Stimulated activated CD4-positive, alpha-beta T cell treated with anti-CD3 and anti-CD28 coated beads, Interleukin-4, amount 100 ng/mL, for 1 hour (primary cell): ENCODE measurements at regions not wholly inside any gene's neighbourhood (a gene's known extent, or its start where the extent isn't known, plus 50 kb on each side); places are given as distances from the start of the nearest gene placed in this dataset.

Experiments
- DNase-seq: peaks from one replicate; pipeline ENCODE4 v3.0.0-alpha.2; 2020

GRCh38 chr4:177052211-177052934, 257.3 kb upstream of the NEIL3 start:
- no peak for DNase-seq

GRCh38 chr4:177057186-177057585, 252.5 kb upstream of the NEIL3 start:
- DNase-seq, result no peak

- no peak for DNase-seq
These were observed 245.6 kb upstream of the NEIL3 start for GRCh38 chr4:177064116-177064515.

GRCh38 chr4:177064729-177065394, 244.8 kb upstream of the NEIL3 start:
- no peak for DNase-seq

- DNase-seq, result no peak
These were observed 242.9 kb upstream of the NEIL3 start for GRCh38 chr4:177066746-177067145.

- no peak for DNase-seq
These were observed 239.1 kb upstream of the NEIL3 start for GRCh38 chr4:177070533-177071058.

- no peak for DNase-seq
These were observed 232.3 kb upstream of the NEIL3 start for GRCh38 chr4:177077095-177077971.

GRCh38 chr4:177079327-177079726, 230.3 kb upstream of the NEIL3 start:
- no peak for DNase-seq

GRCh38 chr4:177080388-177080787, 229.3 kb upstream of the NEIL3 start:
- no peak for DNase-seq

- no peak for DNase-seq
These were observed 222.6 kb upstream of the NEIL3 start for GRCh38 chr4:177087060-177087459.

GRCh38 chr4:177087499-177087898, 222.2 kb upstream of the NEIL3 start:
- DNase-seq, result no peak

- DNase-seq, result no peak
These were observed 218.2 kb upstream of the NEIL3 start for GRCh38 chr4:177091515-177091914.

- no peak for DNase-seq
These were observed 216.9 kb upstream of the NEIL3 start for GRCh38 chr4:177092807-177093206.

GRCh38 chr4:177093964-177094363, 215.7 kb upstream of the NEIL3 start:
- DNase-seq, result no peak

- no peak for DNase-seq
These were observed 212.4 kb upstream of the NEIL3 start for GRCh38 chr4:177097291-177097690.

GRCh38 chr4:177099211-177099610, 210.5 kb upstream of the NEIL3 start:
- DNase-seq, result no peak

- DNase-seq, result no peak
These were observed 209.4 kb upstream of the NEIL3 start for GRCh38 chr4:177100307-177100706.

- no peak for DNase-seq
These were observed 206.1 kb upstream of the NEIL3 start for GRCh38 chr4:177103619-177104018.

GRCh38 chr4:177105536-177105935, 204.1 kb upstream of the NEIL3 start:
- no peak for DNase-seq

- no peak for DNase-seq
These were observed 202.3 kb upstream of the NEIL3 start for GRCh38 chr4:177107288-177107921.

- no peak for DNase-seq
These were observed 201.0 kb upstream of the NEIL3 start for GRCh38 chr4:177108708-177109107.

- no peak for DNase-seq
These were observed 199.9 kb upstream of the NEIL3 start for GRCh38 chr4:177109769-177110168.

GRCh38 chr4:177116161-177116560, 193.5 kb upstream of the NEIL3 start:
- no peak for DNase-seq
